Adrenal gland (tissue), 9 donors: ENCODE measurements at regions not wholly inside any gene's neighbourhood (a gene's known extent, or its start where the extent isn't known, plus 50 kb on each side); places are given as distances from the start of the nearest gene placed in this dataset.

Source experiments
- DNase-seq, 7 donors: peaks; one replicate each; pipeline ENCODE4 v3.0.0-alpha.2; 2019 to 2020
- H3K27ac ChIP-seq, 5 donors: fragments of 200-600 bp; sonication (generic) in 4 of 5; 1 replicate in 3 of 5; 2 replicates in 2 of 5; pipeline versions ENCODE4 v1.5.1 to v1.8.0; 2016 to 2020; ENCODE audit warnings: mild to moderate bottlenecking in 1 of 5
- H3K27me3 ChIP-seq: fragments of 200-600 bp; 2 replicates; pipeline ENCODE4 v1.8.0; 2021
- H3K36me3 ChIP-seq, 2 donors: fragments of 200-600 bp; replicated peaks in 1 of 2; 1 replicate in 1 of 2; 2 replicates in 1 of 2; pipeline versions ENCODE4 v1.5.1 to v1.8.0; 2018 to 2022
- H3K4me1 ChIP-seq, 2 donors: fragments of 200-600 bp; replicated peaks in 1 of 2; 1 replicate in 1 of 2; 2 replicates in 1 of 2; pipeline versions ENCODE4 v1.5.1 to v1.8.0; 2018 to 2021
- H3K4me3 ChIP-seq, 4 donors: fragments of 200-600 bp; sonication (generic) in 3 of 4; one replicate each; pipeline ENCODE4 v1.5.1; 2016 to 2018
- H3K9me3 ChIP-seq, 3 donors: fragments of 200-600 bp; sonication (generic) in 1 of 3; replicated peaks in 1 of 3; 1 replicate in 2 of 3; 2 replicates in 1 of 3; pipeline versions ENCODE4 v1.5.1 to v1.8.0; 2016 to 2021
- CTCF ChIP-seq, 6 experiments: fragments of 450-650 bp in 4 of 6; fragments of 200-600 bp in 2 of 6; sonication (generic) in 1 of 6; IDR thresholded peaks; 1 replicate in 5 of 6; 2 replicates in 1 of 6; pipeline versions ENCODE4 v1.5.1 to v1.8.0; 2016 to 2021; ENCODE audit warnings: antibody characterized with exemption in 6 of 6, mild to moderate bottlenecking in 2 of 6, moderate library complexity in 1 of 6
- POLR2A ChIP-seq, 2 donors: fragments of 450-650 bp; IDR thresholded peaks; one replicate each; pipeline ENCODE4 v1.6.1; 2017; ENCODE audit warnings: antibody characterized with exemption in 2 of 2, mild to moderate bottlenecking in 2 of 2, moderate library complexity in 1 of 2
- WGBS, 4 donors: extraction: QIAGEN DNeasy Blood & Tissue Kit in 2 of 4; methylation state at CpG; one replicate each; pipeline versions ENCODE4 v1.1.5 to v1.1.7; 2013 to 2017; 5-methylcytosine and 5-hydroxymethylcytosine counted together
- intact Hi-C, 2 donors: fragments of 100-400 bp; cut with DNase I; formaldehyde crosslinking; loops; one replicate each; pipeline versions ENCODE4 v1.14.1 to v1.15.0; 2022 to 2023
- donor health status: healthy with polysubstance abuse.
- donor health status: Bipolar disorder and iron deficiency.
- donor health status: DM: yes; HTN: yes; CAD: no.
- donor health status: DM: no; HTN: no; CAD: no.
- donor health status: DM: no; HTN: no; CAD: no.

- TF ChIP-seq POLR2A (IDR thresholded peaks at IDR 0.05) (no peak), CTCF (IDR thresholded peaks at IDR 0.05) (no peak)
Measured at GRCh38 chr11:109739379-109739778, 317.4 kb downstream of the C11orf87 start.

GRCh38 chr11:109745996-109746625, 324.1 kb downstream of the C11orf87 start:
- WGBS, 4 donors: 79 to 89% (median 85%) methylated on average over 4 of the region's 4 CpGs
- intact Hi-C loops: no loop called here
- Histone ChIP-seq H3K4me3 (no peak overlapping the region), H3K27ac (no peak overlapping the region), H3K9me3 (no peaks in the 10 kb centered on the region), H3K36me3 (no peaks in the 10 kb centered on the region), H3K4me1 (no peaks in the 10 kb centered on the region), H3K27me3 (no peaks in the 10 kb centered on the region)
- TF ChIP-seq POLR2A (IDR thresholded peaks at IDR 0.05) (no peak), CTCF (IDR thresholded peaks at IDR 0.05) (no peak)
- DNase-seq: no peak

More at GRCh38 chr11:109739379-109739778, 317.4 kb downstream of the C11orf87 start:
- Histone ChIP-seq H3K4me1 (no peaks in the 10 kb centered on the region), H3K4me3 (no peak overlapping the region), H3K27ac (no peak overlapping the region), H3K9me3 (no peaks in the 10 kb centered on the region), H3K27me3 (no peaks in the 10 kb centered on the region), H3K36me3 (no peaks in the 10 kb centered on the region)
- 29 to 57% (median 44%) methylated on average over 2 of the region's 2 CpGs for WGBS, 4 donors
- DNase-seq: no peak
- intact Hi-C loops: no loop called here

- intact Hi-C loops: no loop called here
- Histone ChIP-seq H3K27ac (peak overlapping the region in 2 of 5 donors; percentile 10 to 29), H3K9me3 (no peaks in the 10 kb centered on the region), H3K27me3 (no peaks in the 10 kb centered on the region), H3K4me3 (no peak overlapping the region), H3K36me3 (no peaks in the 10 kb centered on the region), H3K4me1 (no peaks in the 10 kb centered on the region)
- TF ChIP-seq CTCF (IDR thresholded peaks at IDR 0.05) (no peak), POLR2A (IDR thresholded peaks at IDR 0.05) (no peak)
- DNase-seq: peak in 5 of 7 donors; percentile 25 to 62 (median 36)
- 52 to 63% (median 61%) methylated on average over 7 of the region's 7 CpGs for WGBS, 4 donors
Measured at GRCh38 chr11:109747839-109748238, 325.8 kb downstream of the C11orf87 start.

GRCh38 chr11:109749476-109749875, 327.5 kb downstream of the C11orf87 start:
- no peak overlapping the region for H3K4me3 ChIP-seq
- intact Hi-C loops: no loop called here
- WGBS, 4 donors: 67 to 89% (median 73%) methylated on average over 1 of the region's 1 CpG
- no peak for DNase-seq
- no peaks in the 10 kb centered on the region for H3K4me1 ChIP-seq
- no peaks in the 10 kb centered on the region for H3K36me3 ChIP-seq
- no peaks in the 10 kb centered on the region for H3K27me3 ChIP-seq
- H3K27ac ChIP-seq: no peak overlapping the region
- TF ChIP-seq CTCF (IDR thresholded peaks at IDR 0.05) (no peak), POLR2A (IDR thresholded peaks at IDR 0.05) (no peak)
- H3K9me3 ChIP-seq: no peaks in the 10 kb centered on the region
